GM12874 (cell line): ENCODE measurements at regions not wholly inside any gene's neighbourhood (a gene's known extent, or its start where the extent isn't known, plus 50 kb on each side); places are given as distances from the start of the nearest gene placed in this dataset.

ENCODE experiments used
- TF ChIP-seq, protein P1 (sequence below): IDR thresholded peaks from 2 replicates; pipeline ENCODE4 v1.5.1; 2011; ENCODE audit warnings: low read depth, mild to moderate bottlenecking, control low read depth, low read length, moderate library complexity; ENCODE audit not compliant: insufficient read depth

- TF ChIP-seq, protein P1, sequence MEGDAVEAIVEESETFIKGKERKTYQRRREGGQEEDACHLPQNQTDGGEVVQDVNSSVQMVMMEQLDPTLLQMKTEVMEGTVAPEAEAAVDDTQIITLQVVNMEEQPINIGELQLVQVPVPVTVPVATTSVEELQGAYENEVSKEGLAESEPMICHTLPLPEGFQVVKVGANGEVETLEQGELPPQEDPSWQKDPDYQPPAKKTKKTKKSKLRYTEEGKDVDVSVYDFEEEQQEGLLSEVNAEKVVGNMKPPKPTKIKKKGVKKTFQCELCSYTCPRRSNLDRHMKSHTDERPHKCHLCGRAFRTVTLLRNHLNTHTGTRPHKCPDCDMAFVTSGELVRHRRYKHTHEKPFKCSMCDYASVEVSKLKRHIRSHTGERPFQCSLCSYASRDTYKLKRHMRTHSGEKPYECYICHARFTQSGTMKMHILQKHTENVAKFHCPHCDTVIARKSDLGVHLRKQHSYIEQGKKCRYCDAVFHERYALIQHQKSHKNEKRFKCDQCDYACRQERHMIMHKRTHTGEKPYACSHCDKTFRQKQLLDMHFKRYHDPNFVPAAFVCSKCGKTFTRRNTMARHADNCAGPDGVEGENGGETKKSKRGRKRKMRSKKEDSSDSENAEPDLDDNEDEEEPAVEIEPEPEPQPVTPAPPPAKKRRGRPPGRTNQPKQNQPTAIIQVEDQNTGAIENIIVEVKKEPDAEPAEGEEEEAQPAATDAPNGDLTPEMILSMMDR: no peak
Observed at GRCh38 chr1:57908147-57908890, 484.5 kb upstream of the DAB1 start.

GRCh38 chr1:57901208-57901919, 477.5 kb upstream of the DAB1 start:
- TF ChIP-seq, protein P1: no peak

DNA sequence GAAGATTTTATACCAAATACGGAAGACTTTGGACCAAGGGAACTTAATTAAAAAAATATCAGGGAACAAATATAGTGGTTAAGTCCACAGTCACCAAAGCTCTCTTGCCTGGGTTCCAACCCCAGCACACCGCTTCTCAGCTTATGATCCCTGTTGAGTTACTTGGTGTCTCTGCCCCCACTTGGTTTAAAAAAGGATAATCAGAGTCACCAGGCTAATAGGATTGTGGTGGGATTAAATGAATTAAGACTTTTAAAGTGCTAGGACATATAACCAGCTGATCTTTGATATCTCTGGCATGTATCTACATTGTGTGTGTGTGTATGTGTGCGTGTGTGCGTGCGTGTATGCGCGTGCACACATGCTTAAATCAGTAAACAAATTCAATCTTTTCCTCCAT, 474.7 kb upstream of the DAB1 start:
- TF ChIP-seq, protein P1: no peak

DNA sequence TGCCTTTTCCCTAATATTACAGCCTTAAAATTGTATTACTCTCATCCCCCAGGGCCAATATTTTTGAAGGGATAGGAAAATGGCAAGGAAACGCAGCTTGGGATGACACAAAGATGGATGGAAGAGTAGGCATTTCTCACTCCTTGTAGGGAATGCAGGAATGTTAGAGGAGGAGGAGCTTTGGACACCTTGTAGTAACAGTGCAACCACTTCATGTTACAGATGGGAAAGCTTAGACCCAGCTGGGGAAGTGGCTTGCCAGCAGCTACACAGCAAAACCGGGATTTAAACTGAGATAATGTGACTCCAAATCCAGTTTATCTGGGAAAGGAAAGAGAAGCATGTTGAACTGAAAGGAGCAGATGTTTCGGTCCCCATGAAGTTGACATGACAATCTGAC, 473.7 kb upstream of the DAB1 start:
- TF ChIP-seq, protein P1: no peak

DNA sequence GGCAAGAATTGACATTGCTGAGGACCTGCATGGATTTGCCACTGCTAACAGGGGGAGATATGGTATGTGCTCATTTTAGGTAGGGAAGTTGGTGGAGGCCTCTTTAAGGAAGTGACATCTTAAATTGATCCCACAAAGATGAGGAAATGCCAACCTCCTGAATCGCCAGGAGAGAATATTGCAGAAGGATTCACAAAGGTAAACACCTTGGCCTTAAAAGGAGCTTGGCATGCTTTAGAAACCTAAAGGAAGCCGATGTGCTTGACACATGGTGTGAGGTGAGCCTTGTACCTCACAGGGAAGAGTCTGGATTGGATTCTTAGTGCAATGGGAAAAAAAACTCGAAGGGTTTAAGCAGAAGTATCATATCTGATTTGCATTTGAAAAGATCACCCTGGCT, 470.5 kb upstream of the DAB1 start:
- TF ChIP-seq, protein P1: no peak

DNA sequence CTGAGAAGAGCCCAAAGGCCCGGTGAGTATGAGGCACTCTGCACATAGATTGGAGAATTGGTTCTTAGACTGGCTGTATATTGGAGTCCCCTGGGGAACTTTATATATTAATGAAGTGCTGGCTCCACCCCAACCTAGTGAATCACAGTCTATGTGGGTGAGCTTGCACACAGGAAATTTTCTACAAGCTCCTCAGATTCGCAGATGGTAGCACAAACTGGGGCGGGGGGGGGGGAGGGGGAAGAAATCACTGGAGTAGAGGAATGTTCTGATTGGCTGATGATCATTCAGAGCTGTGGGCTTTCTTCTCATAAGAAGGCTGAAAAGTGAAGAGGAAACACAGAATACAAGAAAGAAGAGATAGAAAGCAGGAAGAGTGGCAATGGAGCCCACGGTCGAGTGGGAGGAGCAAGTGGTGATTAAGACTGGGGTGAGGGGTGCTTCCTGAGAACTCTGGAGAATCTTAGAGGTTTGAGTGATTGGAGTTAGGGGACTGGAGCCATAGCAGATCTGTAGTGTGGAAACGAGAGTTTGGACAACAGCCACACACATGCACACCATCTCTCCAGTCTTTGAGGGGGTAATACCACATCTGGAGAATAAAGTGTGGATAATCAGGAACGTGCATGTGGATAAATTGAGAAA, 465.9 kb upstream of the DAB1 start:
- TF ChIP-seq, protein P1: no peak

DNA sequence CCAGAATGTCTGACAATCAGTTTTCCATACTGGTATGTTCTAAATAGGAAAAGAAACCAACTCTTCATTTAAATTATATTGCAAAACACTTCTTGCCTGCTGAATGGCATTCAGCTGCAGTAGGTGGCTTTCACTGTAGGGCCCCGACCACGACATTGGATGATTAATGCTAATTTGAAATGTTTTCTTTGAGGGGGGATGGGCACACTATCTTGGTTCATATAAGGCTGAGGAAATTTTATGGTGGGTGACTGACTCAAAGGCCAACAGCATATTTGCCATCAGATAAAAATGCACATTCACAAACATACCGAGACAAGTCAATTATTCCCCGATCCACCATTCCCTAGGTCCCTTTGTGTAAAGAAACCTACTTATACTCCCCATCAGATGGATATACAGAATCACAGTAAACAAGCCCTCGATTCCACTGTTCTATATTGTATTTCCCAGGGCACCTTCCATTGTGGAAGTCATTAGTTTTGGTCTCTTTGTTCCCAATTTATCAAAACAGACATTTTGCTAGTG, 464.2 kb upstream of the DAB1 start:
- TF ChIP-seq, protein P1: no peak
